ENCODE measurements at regions not wholly inside any gene's neighbourhood (a gene's known extent, or its start where the extent isn't known, plus 50 kb on each side); places are given as distances from the start of the nearest gene placed in this dataset.

DNA sequence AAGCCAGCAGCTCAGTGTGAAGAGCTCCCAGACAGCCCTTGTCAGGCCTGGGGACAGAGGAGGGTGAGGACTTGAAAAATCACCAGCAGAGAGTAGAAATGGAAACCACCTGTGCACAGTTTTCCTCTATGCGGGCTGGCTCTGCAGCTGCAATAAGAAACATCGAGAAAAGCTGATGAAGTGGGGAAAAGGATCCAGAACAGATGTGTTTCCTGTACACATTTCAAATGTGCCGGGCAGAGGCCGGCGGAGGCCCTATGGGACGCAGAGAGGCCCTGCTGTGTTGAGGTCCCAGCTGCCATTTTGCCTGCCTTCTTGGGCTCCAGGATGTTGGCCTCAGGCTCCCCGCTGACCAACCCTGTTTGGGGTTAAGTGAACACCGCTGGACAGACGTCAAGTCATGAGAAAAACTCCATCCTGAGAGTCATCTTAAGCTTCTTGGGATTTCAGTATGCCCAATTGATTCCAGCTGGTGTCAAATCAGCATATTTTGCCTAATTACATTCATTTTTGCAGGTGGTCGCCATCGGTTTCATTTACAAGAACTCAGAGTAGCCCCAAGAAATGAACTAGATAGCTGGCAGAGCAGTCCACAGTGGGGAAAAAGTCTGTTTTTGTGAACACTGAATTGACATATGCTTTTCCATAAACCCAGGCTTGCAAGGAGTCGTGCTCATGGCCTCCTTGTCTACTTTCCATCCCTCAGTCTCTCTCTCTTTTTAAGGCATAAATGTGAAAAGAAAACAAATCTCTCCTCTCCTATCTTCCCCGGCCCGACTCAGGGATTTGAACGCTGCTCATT lies 150.4 kb upstream of the PHACTR3 start:
- TF ChIP-seq, protein P1, sequence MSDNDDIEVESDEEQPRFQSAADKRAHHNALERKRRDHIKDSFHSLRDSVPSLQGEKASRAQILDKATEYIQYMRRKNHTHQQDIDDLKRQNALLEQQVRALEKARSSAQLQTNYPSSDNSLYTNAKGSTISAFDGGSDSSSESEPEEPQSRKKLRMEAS (IDR thresholded peaks at IDR 0.05; ENCODE audit: low read depth, low read length): no peak
- TF ChIP-seq, protein P2, sequence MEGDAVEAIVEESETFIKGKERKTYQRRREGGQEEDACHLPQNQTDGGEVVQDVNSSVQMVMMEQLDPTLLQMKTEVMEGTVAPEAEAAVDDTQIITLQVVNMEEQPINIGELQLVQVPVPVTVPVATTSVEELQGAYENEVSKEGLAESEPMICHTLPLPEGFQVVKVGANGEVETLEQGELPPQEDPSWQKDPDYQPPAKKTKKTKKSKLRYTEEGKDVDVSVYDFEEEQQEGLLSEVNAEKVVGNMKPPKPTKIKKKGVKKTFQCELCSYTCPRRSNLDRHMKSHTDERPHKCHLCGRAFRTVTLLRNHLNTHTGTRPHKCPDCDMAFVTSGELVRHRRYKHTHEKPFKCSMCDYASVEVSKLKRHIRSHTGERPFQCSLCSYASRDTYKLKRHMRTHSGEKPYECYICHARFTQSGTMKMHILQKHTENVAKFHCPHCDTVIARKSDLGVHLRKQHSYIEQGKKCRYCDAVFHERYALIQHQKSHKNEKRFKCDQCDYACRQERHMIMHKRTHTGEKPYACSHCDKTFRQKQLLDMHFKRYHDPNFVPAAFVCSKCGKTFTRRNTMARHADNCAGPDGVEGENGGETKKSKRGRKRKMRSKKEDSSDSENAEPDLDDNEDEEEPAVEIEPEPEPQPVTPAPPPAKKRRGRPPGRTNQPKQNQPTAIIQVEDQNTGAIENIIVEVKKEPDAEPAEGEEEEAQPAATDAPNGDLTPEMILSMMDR (IDR thresholded peaks at IDR 0.05; ENCODE audit: low read depth, low read length): no peak

All from NB4 (cell line).